ENCODE measurements at regions not wholly inside any gene's neighbourhood (a gene's known extent, or its start where the extent isn't known, plus 50 kb on each side); places are given as distances from the start of the nearest gene placed in this dataset.

GRCh38 chr11:32531528-32531927, 52.1 kb upstream of the EIF3M start:
- no peak for DNase-seq

GRCh38 chr11:32529994-32530588, 53.5 kb upstream of the EIF3M start:
- DNase-seq = no peak

- DNase-seq = peak in 2 of 56 donors; percentile 1 to 5
Observed at GRCh38 chr11:32527261-32528175, 56.1 kb upstream of the EIF3M start.

GRCh38 chr11:32526760-32527159, 56.9 kb upstream of the EIF3M start:
- no peak for DNase-seq

- no peak for DNase-seq
Observed at GRCh38 chr11:32511926-32512325, 71.7 kb upstream of the EIF3M start.

- no peak for DNase-seq
Observed at GRCh38 chr11:32510039-32510438, 73.6 kb upstream of the EIF3M start.

GRCh38 chr11:32508780-32509179, 73.4 kb upstream of the WT1 start:
- DNase-seq = no peak

- DNase-seq = no peak
Observed at GRCh38 chr11:32500001-32500400, 64.7 kb upstream of the WT1 start.

- DNase-seq = no peak
Observed at GRCh38 chr11:32497951-32498350, 62.6 kb upstream of the WT1 start.

- DNase-seq = no peak
Observed at GRCh38 chr11:32494629-32495028, 59.3 kb upstream of the WT1 start.

- no peak for DNase-seq
Observed at GRCh38 chr11:32489464-32489863, 54.1 kb upstream of the WT1 start.

- DNase-seq = no peak
Observed at GRCh38 chr11:32487270-32487669, 51.9 kb upstream of the WT1 start.

GRCh38 chr11:32485733-32486132, 50.4 kb upstream of the WT1 start:
- no peak for DNase-seq

All from nucleus accumbens (tissue), 56 donors.